H1 (cell line): ENCODE measurements at regions not wholly inside any gene's neighbourhood (a gene's known extent, or its start where the extent isn't known, plus 50 kb on each side); places are given as distances from the start of the nearest gene placed in this dataset.

Experiments used
- CTCF ChIA-PET: fragments of 300-600 bp; sonication (Branson Sonifier 250); formaldehyde crosslinking; loops from one replicate; lab custom pipeline; 2021; ENCODE audit not compliant: partially characterized antibody; lab: Charles Lee
- POLR2A ChIA-PET: fragments of 300-600 bp; sonication (Branson Sonifier 250); formaldehyde crosslinking; loops from one replicate; lab custom pipeline; 2021; ENCODE audit warnings: inconsistent platforms; ENCODE audit not compliant: partially characterized antibody; lab: Charles Lee
- DNase-seq, 2 experiments: peaks; one replicate each; pipeline versions ENCODE4 v3.0.0 to v3.0.0-alpha.2; 2010 to 2022; ENCODE audit warnings: low spot score in 2 of 2, low read depth in 1 of 2, mixed read lengths in 1 of 2
- FAIRE-seq: peaks from 2 replicates; lab custom pipeline; 2011; peaks lifted over from hg19 to GRCh38; lab: Jason Lieb, UNC
- H2AFZ ChIP-seq: 2 replicates; pipeline ENCODE4 v1.8.1; 2012; ENCODE audit warnings: low read length, inconsistent platforms
- H2AK5ac ChIP-seq: 2 replicates; pipeline ENCODE4 v1.6.1; 2013; ENCODE audit warnings: low read depth, low read length
- H2BK120ac ChIP-seq: replicated peaks from 2 replicates; pipeline ENCODE3; 2013; ENCODE audit warnings: low read depth, low read length, inconsistent platforms
- H2BK12ac ChIP-seq: 2 replicates; pipeline ENCODE4 v1.6.1; 2013; ENCODE audit warnings: low read depth, low read length
- H2BK15ac ChIP-seq: 2 replicates; pipeline ENCODE4 v1.6.1; 2013; ENCODE audit warnings: low read length
- H2BK20ac ChIP-seq: 2 replicates; pipeline ENCODE4 v1.6.1; 2013; ENCODE audit warnings: low read length
- H2BK5ac ChIP-seq: 2 replicates; pipeline ENCODE4 v1.6.1; 2013; ENCODE audit warnings: low read depth, low read length
- H3K14ac ChIP-seq: 2 replicates; pipeline ENCODE4 v1.6.1; 2013; ENCODE audit warnings: inconsistent platforms; ENCODE audit not compliant: insufficient read length
- H3K18ac ChIP-seq: 2 replicates; pipeline ENCODE4 v1.6.1; 2013; ENCODE audit warnings: low read length; ENCODE audit errors: extremely low read depth
- H3K23ac ChIP-seq: 2 replicates; pipeline ENCODE4 v1.6.1; 2013; ENCODE audit warnings: inconsistent platforms; ENCODE audit not compliant: insufficient read length
- H3K23me2 ChIP-seq: 2 replicates; pipeline ENCODE4 v1.6.1; 2013; ENCODE audit warnings: low read depth, low read length
- H3K27ac ChIP-seq: 2 replicates; pipeline ENCODE4 v1.6.1; 2011; ENCODE audit warnings: low read depth, low read length, inconsistent platforms
- H3K27me3 ChIP-seq, 4 experiments: replicated peaks in 1 of 4; 1 replicate in 1 of 4; 2 replicates in 3 of 4; pipeline versions ENCODE4 v1.6.1 to v1.8.1; 2011 to 2013; ENCODE audit warnings: low read length in 3 of 4, mild to moderate bottlenecking in 3 of 4, inconsistent platforms in 2 of 4, mixed read lengths in 2 of 4, moderate library complexity in 1 of 4; ENCODE audit not compliant: control insufficient read depth in 3 of 4, insufficient read depth in 3 of 4; ENCODE audit errors: extremely low read depth in 1 of 4
- H3K36me3 ChIP-seq, 4 experiments: 2 replicates each; pipeline versions ENCODE4 v1.6.1 to v1.8.1; 2011 to 2013; ENCODE audit warnings: mild to moderate bottlenecking in 4 of 4, low read length in 3 of 4, moderate library complexity in 2 of 4, control low read depth in 1 of 4, inconsistent platforms in 1 of 4; ENCODE audit not compliant: insufficient read depth in 4 of 4, control insufficient read depth in 2 of 4
- H3K4ac ChIP-seq: replicated peaks from 2 replicates; pipeline ENCODE3; 2013; ENCODE audit warnings: low read length, low read depth, mixed read lengths, inconsistent platforms; ENCODE audit not compliant: insufficient read length
- H3K4me1 ChIP-seq, 4 experiments: replicated peaks in 1 of 4; 1 replicate in 1 of 4; 2 replicates in 3 of 4; pipeline versions ENCODE4 v1.6.1 to v1.8.1; 2011 to 2013; ENCODE audit warnings: low read length in 3 of 4, inconsistent platforms in 2 of 4, mixed read lengths in 1 of 4; ENCODE audit not compliant: insufficient read depth in 4 of 4, control insufficient read depth in 3 of 4
- H3K4me2 ChIP-seq, 2 experiments: 2 replicates each; pipeline versions ENCODE4 v1.6.1 to v1.8.1; 2011 to 2013; ENCODE audit warnings: low read depth in 2 of 2, low read length in 2 of 2, control low read depth in 1 of 2, inconsistent platforms in 1 of 2, mild to moderate bottlenecking in 1 of 2; ENCODE audit not compliant: insufficient read depth in 1 of 2
- H3K4me3 ChIP-seq, 4 experiments: fragments of 200-600, 300-600 bp in 1 of 4; sonication (generic), shearing (Covaris generic), sonication (Bioruptor Twin) in 1 of 4; 2 replicates each; pipeline versions ENCODE4 v1.5.1 to v1.8.1; 2011 to 2016; ENCODE audit warnings: low read length in 4 of 4, low read depth in 3 of 4, control low read depth in 2 of 4, inconsistent platforms in 2 of 4, mild to moderate bottlenecking in 2 of 4, mixed read lengths in 1 of 4, moderate library complexity in 1 of 4; ENCODE audit not compliant: insufficient read depth in 2 of 4; ENCODE audit errors: extremely low read depth in 1 of 4
- H3K56ac ChIP-seq: replicated peaks from 2 replicates; pipeline ENCODE3; 2013; ENCODE audit warnings: low read depth, mild to moderate bottlenecking, mixed read lengths, low read length, inconsistent platforms; ENCODE audit not compliant: insufficient read length
- H3K79me1 ChIP-seq: 2 replicates; pipeline ENCODE4 v1.6.1; 2013; ENCODE audit warnings: low read depth, low read length, control low read depth
- H3K79me2 ChIP-seq, 2 experiments: 2 replicates each; pipeline versions ENCODE4 v1.6.1 to v1.8.1; 2012 to 2013; ENCODE audit warnings: low read length in 2 of 2, mild to moderate bottlenecking in 2 of 2, inconsistent platforms in 1 of 2; ENCODE audit not compliant: insufficient read depth in 2 of 2, control insufficient read depth in 1 of 2
- H3K9ac ChIP-seq, 4 experiments: replicated peaks in 1 of 4; 1 replicate in 1 of 4; 2 replicates in 3 of 4; pipeline versions ENCODE4 v1.6.1 to v1.8.1; 2011 to 2013; ENCODE audit warnings: low read depth in 3 of 4, low read length in 3 of 4, control low read depth in 2 of 4, mild to moderate bottlenecking in 2 of 4, moderate library complexity in 2 of 4, inconsistent platforms in 1 of 4; ENCODE audit errors: extremely low read depth in 1 of 4
- H3K9me3 ChIP-seq, 2 experiments: 2 replicates each; pipeline versions ENCODE4 v1.6.1 to v1.8.1; 2012 to 2013; ENCODE audit warnings: mild to moderate bottlenecking in 2 of 2, moderate library complexity in 2 of 2, control low read depth in 1 of 2, inconsistent platforms in 1 of 2, low read depth in 1 of 2, low read length in 1 of 2, mixed read lengths in 1 of 2; ENCODE audit not compliant: insufficient read depth in 2 of 2
- H4K20me1 ChIP-seq, 2 experiments: replicated peaks in 1 of 2; 2 replicates each; pipeline versions ENCODE3 to v1.8.1; 2011 to 2013; ENCODE audit warnings: inconsistent platforms in 2 of 2, low read length in 2 of 2, mild to moderate bottlenecking in 1 of 2; ENCODE audit not compliant: insufficient read depth in 2 of 2, control insufficient read depth in 1 of 2
- H4K5ac ChIP-seq: 2 replicates; pipeline ENCODE4 v1.6.1; 2013; ENCODE audit warnings: low read length, low read depth, mixed read lengths, inconsistent platforms; ENCODE audit not compliant: insufficient read length
- H4K8ac ChIP-seq: 2 replicates; pipeline ENCODE4 v1.8.0; 2013; ENCODE audit warnings: mild to moderate bottlenecking, moderate library complexity, low read length, inconsistent platforms; ENCODE audit not compliant: insufficient read depth; ENCODE audit errors: extremely low read depth
- H4K91ac ChIP-seq: replicated peaks from 2 replicates; pipeline ENCODE3; 2013; ENCODE audit warnings: low read length, mixed read lengths, inconsistent platforms; ENCODE audit not compliant: insufficient read length
- CBX8 ChIP-seq: fragments of 300-800, 300-1000 bp; sonication (generic); IDR thresholded peaks from 2 replicates; pipeline ENCODE4 v1.7.1; 2016; ENCODE audit warnings: low read depth, low read length, borderline replicate concordance
- GABPA ChIP-seq: IDR thresholded peaks from 2 replicates; pipeline ENCODE4 v1.6.1; 2011; ENCODE audit warnings: mild to moderate bottlenecking, low read length, moderate library complexity, borderline replicate concordance; ENCODE audit not compliant: insufficient read depth
- GTF2F1 ChIP-seq: IDR thresholded peaks from 2 replicates; pipeline ENCODE4 v1.6.1; 2012; ENCODE audit warnings: low read depth, low read length, improper control_type of control experiment, borderline replicate concordance
- JUND ChIP-seq: IDR thresholded peaks from 2 replicates; pipeline ENCODE4 v1.6.1; 2011; ENCODE audit warnings: mild to moderate bottlenecking, improper control_type of control experiment, low read length
- SIRT6 ChIP-seq: IDR thresholded peaks from one replicate; pipeline ENCODE4 v1.7.1; 2012; ENCODE audit warnings: low read length, inconsistent platforms
- WGBS, 2 experiments: shearing (Covaris generic) in 1 of 2; methylation state at CpG; one replicate each; pipeline versions ENCODE4 v1.1.6 to v1.1.7; 2013 to 2015; ENCODE audit warnings: low lambda C conversion rate in 2 of 2, mixed read lengths in 2 of 2, inconsistent platforms in 1 of 2, low coverage in 1 of 2, missing lambda C conversion rate in 1 of 2; ENCODE audit not compliant: insufficient replicate concordance in 2 of 2, insufficient coverage in 1 of 2, insufficient read length in 1 of 2; ENCODE audit errors: extremely low coverage in 1 of 2, missing lambda C conversion rate in 1 of 2; 5-methylcytosine and 5-hydroxymethylcytosine counted together

GRCh38 chr21:28783641-28784185 lies 209.0 kb downstream of the LTN1 start:
- DNase-seq (no peak), FAIRE-seq (no peak)
- POLR2A ChIA-PET, result no interaction called here
- no peaks in the 10 kb centered on the region for H3K23me2 ChIP-seq
- H4K8ac ChIP-seq, result no peak overlapping the region
- no peak overlapping the region for H3K23ac ChIP-seq
- H3K14ac ChIP-seq, result no peak overlapping the region
- no peaks in the 10 kb centered on the region for H4K20me1 ChIP-seq
- WGBS, 2 experiments, result 92% methylated on average over 23 of the region's 32 CpGs; no CpG with 5 or more reads in 1 of the 2 experiments
- H2BK12ac ChIP-seq, result no peak overlapping the region
- no peak overlapping the region for H3K4me2 ChIP-seq
- no peak overlapping the region for H4K5ac ChIP-seq
- no peak overlapping the region for H4K91ac ChIP-seq
- no peak overlapping the region for H3K56ac ChIP-seq
- no peak overlapping the region for H2AK5ac ChIP-seq
- no peaks in the 10 kb centered on the region for H3K4me1 ChIP-seq
- no peaks in the 10 kb centered on the region for H3K79me2 ChIP-seq
- H3K27me3 ChIP-seq, result no peaks in the 10 kb centered on the region
- H3K9me3 ChIP-seq, result peaks cover 0 to 12% of the 10 kb centered on the region in 2 experiments; a peak in 2 of 4 replicates
- H2BK15ac ChIP-seq, result no peak overlapping the region
- H3K18ac ChIP-seq, result no peak overlapping the region
- H2BK5ac ChIP-seq, result no peak overlapping the region
- H3K4ac ChIP-seq, result no peak overlapping the region
- H3K27ac ChIP-seq, result no peak overlapping the region
- TF ChIP-seq GTF2F1 (no peak), JUND (no peak), SIRT6 (no peak), CBX8 (no peak), GABPA (no peak)
- no peak overlapping the region for H3K9ac ChIP-seq
- no peak overlapping the region for H2BK120ac ChIP-seq
- no peak overlapping the region for H3K4me3 ChIP-seq
- peaks cover 0 to 2% (median 0%) of the 10 kb centered on the region in 4 experiments; a peak in 1 of 8 replicates for H3K36me3 ChIP-seq
- no peaks in the 10 kb centered on the region for H3K79me1 ChIP-seq
- no peak overlapping the region for H2BK20ac ChIP-seq
- CTCF ChIA-PET, result interaction anchor here (1.2 to 1.5 kb wide), 2 partner anchors 13 to 14 kb away, joined by 3 to 4 read pairs; no protein-coding TSS in a partner anchor
- no peak overlapping the region for H2AFZ ChIP-seq
